NOMO-1 treated with DMSO at 0.1 percent for 48 hours (cell line): ENCODE measurements at regions not wholly inside any gene's neighbourhood (a gene's known extent, or its start where the extent isn't known, plus 50 kb on each side); places are given as distances from the start of the nearest gene placed in this dataset.
"Not testable (repeated sequence)": the region's sequence is repeated elsewhere in the genome, so short reads cannot be mapped to it uniquely, and the experiment has no call there.

Experiments
- DNase-seq: peaks from one replicate; lab custom pipeline; 2025; ENCODE audit not compliant: unreplicated experiment; lab: John Stamatoyannopoulos, UW

DNA sequence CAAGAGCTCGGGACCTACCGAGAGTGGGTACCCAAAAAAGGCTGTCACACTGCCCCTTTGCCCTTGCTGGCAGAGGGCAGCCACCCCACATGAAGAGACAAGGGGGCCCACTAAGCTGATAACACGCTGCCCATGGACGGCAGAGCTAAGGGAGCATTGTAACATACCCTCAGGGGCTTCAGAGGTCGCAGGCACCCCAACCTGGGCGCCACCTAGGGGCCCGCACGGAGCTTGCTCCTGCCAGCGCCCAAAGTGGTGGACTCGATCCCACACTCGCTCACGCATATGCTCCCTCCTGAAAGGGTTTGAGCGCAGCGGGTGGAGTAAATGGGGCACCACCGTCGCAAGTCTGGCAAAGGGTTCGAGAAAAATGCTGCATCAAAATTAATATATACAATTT is 975.4 kb downstream of the ZPLD1 start:
- no peak for DNase-seq

DNA sequence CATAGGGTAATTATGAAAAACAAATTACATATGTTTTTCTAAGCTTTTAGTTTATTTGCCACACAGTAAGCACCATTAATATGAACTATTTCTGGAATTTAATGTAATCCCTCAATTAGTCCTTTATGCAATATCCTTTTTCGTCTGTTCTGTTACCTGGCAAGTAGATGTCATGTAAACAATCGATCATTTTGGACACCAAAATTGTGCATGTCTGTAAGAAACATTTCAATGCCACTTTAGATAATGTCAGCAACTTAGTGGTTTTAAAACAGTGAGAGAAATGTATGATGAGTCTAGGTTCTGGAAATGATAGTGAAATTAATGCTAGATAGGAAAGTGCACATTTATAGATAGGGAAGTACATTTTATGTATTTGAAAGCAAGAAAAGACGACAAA is 986.6 kb downstream of the ZPLD1 start:
- no peak for DNase-seq

DNA sequence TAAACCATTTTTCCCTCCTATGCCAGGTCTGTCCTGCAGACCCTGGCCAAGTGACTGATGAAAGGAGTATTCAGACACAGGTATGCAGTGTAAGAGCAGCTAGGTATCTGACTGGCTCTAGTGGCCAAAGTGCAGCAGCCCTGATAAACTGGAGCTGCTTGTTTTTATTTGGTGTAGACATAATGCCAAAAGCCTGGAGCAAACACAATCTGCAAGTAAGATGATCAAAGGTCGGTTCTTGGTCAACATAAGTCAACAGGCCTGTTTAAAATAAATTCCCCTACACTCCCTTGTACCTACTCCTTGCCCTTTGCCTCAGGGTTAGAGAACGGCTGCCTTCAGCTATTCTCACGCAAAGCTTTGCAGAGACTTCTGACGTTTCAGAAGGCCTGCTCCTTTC is 1003.1 kb downstream of the ZPLD1 start:
- DNase-seq, result no peak

DNA sequence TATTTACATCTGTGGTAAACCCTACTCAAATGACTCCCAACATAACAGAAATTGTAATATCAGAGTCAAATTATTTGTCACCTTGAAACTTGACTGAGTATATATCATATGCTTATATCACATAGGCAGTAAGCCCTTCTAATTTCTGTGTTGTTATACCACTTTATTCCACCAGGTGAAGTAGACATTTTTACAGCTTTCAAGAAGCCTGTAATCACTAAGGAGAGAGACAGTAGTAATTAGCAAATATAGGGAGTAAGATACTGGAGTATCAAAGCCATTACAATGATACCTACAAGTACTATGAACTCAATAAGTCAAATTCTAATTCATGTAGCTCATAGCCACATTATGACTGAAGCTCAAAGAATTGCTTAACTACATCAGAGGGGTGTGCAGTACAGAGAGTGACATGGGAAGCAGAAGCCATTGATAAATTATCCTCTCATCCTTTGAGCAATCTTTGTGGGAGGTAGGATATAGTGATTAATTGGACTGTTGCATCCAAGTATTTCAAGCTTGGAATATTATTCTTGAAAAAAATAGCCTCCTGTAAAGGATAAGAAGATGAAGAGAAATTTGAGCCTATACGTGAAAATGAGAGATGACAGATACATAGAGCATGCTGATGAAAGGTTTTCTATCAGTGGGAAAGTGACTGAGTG is 1005.9 kb downstream of the ZPLD1 start:
- DNase-seq, result no peak

DNA sequence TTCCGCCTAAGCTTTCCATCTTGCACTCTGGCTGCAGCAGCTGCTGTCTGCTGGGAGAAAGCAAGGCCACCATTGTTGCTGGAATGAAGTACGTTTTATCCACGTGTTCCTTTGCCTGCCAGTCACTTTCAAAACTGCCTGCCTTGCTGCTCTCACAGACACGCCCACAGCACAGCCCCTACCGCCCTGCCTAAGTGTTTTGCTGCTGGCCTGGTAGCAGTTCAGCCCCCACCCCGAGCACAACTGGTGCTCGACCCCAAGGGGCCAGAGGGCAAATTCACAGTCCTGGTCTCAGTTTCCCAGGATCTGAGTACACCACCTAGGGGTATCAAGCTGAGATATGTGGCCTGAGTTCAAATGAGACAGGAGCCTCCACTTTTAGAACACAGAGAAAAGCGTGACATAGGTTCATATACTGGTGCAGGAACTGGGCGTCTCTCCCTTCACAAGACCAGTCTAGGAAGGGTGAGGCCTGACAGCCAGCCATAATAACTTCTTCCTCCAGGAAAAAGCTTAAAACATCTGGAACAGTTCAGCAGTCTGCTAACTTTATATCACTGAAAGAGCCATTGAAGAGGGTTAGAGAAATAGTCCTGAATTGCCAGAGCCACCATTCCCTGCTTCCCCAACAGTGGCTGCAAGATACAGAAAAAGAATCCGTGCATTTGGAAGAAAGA is 1012.3 kb downstream of the ZPLD1 start:
- no peak for DNase-seq

DNA sequence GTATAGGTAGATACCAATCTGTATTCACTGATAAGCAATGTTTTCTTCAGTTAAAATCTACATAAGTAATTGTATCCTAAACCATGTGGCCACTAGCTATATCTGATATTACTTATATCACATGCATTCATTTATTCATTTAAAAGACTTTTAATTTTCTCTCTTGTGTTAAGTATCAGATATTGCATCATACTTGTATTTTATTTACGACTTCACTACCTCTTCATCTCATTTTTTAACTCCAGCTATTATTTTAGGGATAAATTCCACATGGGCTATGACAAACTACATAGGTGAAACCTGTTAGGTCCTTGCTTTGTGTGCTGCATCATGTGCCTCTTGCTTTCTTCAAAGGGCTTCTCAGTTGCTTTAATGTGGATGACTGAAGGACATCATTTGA is 1018.3 kb downstream of the ZPLD1 start:
- DNase-seq, result no peak

DNA sequence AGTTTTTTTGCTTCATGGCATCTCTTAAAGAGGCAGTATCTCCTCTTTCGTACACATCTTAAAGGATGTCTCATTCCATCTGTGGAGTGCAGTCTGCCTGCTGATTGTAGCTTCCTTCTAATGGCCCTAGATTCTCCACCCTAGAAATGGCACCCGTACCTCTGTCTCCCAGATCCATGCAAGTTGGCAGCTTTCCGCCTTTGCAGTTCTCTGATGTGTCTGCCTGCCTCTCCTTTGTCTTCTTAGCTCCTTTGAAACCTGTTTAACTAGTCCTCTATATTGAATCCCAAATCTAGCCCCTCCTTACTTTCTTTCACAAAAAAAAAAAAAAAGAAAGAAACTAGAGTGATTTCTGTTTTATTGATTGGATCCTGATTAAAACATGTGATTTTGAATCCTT is 1025.0 kb downstream of the ZPLD1 start:
- DNase-seq, result no peak

DNA sequence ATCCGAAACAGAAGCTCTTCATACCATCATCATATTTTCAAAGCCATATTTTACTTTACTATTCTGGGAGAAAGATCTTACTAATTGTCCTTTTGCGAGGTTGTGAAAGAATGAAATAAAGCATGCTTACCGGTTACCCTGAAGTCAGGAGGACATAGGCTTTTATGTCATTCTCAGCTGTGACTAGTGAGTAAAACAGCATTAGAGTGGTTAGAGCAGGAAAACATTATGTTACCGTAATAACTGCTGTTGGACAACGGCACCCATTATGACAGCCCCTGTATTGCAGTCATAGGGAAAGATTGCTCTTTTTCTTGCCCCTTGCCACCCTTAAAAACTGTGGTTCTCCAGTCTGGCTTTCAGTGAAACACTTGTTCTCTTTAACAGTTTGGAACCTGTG is 1035.7 kb downstream of the ZPLD1 start:
- no peak for DNase-seq

DNA sequence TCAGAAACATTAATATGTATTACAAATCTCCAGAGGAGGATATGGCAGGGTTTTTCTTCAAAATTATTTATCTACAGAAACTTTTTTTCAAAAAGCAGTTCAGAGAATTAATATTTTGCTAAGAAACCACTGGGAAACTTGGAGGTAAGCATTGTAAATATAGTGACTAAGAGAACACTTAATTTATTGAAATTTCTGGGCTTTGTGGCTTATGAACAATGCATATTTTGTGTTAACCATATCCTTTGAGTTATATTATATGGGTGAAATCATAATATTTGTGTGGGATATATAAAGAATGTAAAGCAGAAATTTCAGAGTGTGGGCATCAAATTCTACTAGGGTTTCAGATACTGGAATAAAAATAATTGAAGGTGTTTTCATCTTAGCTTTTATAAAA is 1059.2 kb downstream of the ZPLD1 start:
- no peak for DNase-seq

DNA sequence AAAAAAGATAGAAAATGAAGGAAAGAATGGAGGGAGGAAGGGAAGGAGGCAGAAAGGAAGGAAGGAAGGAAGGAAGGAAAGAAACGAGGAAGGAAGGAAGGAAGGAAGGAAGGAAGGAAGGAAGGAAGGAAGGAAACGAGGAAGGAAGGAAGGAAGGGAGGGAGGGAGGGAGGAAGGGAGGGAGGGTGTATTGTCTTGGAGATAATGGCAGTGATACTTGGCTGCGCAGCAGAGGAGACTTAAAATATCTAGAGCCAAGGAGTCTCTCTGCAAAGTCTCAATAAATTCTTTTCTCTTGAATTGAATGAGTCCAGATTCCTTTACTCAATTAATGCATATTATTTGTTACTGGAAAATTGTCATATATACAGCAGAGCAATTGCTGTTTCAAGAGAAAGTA is 1059.7 kb downstream of the ZPLD1 start:
- DNase-seq, result no peak

DNA sequence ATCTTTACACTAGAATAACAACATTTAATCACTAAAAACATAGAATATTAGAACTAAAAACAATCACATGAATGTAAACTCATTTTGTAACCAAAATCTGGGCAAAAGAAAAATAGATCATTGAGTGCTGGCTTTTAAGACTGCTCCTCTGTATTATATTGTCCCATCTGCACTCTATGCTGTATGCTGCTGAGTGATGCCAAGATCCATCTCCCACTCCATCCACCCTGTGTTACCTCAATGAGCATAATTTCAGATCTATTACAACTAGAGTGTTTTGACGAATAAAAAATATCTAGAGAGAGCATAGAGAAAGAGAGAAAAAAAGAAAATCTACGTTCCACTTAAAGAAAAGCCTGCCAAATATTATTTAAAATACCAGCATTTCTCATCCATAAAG is 1060.4 kb downstream of the ZPLD1 start:
- no peak for DNase-seq

DNA sequence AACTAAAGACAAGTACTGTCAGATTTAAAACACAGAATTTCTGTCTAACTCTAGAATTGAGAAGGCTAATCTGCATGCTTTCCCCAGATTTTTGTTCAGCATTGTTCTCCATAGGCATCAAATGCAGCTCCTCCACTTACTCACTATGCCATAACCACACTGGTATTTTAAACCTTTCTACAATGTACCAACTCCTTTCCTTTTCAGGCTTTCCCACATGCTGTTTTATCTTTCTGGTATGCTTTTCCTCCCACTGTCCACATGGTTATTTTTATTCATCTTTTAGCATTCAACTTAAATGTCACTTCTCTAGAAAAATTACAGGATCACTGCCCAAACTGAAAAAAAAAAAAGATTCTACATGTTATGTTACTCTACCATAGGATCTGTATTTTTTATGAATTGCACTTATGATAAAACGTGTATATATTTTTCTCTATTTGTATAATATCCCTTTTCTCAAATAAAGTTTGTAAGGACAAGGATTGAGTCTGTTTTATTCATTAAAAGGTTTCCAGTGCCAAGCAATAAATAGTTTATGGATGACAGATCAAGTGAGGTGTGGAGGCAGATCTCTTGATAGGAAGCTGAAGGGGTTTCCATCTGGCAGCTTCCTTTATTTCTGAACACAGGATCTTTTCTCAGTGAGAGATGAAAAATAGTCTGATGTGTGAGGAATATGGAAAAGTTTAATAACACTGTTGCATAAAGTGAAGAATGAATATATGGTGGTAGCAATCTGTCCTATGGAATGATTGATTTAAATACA is 1064.5 kb downstream of the ZPLD1 start:
- DNase-seq, result no peak

DNA sequence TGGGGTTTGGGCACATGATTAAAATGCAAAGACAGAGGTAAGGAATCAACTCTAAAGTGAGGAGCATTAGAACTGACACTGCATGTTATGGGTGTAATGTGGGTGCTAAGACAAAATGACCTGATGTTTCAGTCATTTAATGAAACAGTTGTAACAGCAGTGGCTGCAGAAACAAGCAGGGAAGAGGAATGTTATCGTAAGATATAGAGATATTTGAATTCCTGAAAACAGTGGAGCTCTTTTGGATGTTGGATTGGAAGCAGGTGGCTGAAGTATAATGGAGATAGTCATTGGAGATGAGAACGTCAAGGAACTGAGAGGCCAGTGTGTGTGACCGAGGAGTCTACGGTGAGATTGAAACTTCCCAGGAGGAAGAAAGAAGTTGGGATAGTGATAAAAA is 1065.2 kb downstream of the ZPLD1 start:
- DNase-seq, result no peak

DNA sequence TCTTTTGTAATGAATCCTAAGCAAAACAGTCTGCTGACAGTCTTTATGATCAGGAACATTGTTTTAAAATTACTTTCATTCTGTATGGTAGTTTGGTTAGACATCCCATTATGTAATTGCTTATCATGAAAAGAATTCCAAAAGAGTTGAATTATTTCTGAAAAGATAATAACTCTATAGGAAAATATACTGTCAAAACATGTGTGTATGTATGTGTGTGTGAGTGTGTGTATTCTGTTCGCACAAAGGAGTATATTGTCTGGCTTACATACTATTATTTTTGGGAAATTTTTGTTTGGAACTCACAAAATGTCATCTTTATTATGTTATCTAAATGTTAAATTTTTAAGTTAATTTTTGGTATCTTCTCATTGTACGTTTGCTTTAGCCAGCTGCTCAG is 1075.9 kb downstream of the ZPLD1 start:
- DNase-seq, result no peak

DNA sequence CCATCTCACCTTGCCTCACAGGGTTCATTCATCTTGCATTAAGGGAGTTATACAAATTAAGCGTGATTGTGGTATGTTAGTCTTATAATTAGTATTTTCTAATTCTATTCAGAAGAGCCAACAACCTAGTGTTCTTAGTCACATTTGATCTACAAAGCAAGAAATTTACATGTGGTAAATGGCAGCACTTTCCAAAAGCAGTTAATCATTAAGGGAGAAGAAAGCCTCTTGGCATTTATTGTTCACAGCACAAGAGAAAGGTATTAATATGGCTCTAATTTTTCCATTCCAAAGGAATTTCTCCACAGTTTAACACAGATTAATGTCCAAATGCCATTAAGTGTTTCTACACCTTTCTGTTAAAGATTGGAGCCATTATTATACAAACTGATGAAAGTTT is 1077.1 kb downstream of the ZPLD1 start:
- DNase-seq, result no peak

DNA sequence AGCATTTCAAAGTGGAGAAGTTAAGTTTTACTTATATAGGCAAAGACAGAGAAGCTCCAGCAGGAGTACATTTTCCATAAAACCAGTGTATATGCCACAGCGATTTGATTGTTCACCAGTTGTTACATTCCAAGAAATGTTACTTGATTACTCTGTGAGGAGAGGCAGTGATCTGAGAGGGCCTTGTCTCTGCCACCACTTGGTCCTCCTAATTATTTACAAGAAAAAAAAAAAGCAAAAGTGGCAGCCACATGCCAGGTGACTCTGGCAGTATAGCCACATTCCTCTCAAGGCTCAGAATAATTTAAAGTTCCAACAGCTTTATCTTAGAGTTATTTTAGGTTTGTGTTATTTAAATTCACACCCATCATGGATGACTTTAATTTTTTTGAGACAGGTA is 1077.8 kb downstream of the ZPLD1 start:
- DNase-seq, result no peak

DNA sequence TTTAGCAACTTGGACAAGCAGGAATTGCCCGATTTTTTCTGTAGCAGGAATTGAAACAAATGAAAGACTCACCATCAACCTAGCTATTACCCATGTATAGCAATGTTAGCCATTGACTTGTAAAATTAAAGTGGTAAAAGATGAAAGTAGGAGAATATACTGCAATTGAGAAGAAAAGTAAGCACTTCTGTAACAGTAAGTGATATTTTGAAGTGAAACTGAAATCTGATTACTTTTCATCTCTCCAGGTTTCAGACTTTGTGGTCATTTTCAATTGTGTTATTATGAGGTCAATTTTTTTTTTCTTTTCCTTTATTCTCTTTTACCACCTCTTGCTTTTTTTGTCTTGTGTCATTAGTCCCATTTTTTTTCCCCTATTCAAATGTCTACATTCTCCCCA is 1078.2 kb downstream of the ZPLD1 start:
- no peak for DNase-seq

DNA sequence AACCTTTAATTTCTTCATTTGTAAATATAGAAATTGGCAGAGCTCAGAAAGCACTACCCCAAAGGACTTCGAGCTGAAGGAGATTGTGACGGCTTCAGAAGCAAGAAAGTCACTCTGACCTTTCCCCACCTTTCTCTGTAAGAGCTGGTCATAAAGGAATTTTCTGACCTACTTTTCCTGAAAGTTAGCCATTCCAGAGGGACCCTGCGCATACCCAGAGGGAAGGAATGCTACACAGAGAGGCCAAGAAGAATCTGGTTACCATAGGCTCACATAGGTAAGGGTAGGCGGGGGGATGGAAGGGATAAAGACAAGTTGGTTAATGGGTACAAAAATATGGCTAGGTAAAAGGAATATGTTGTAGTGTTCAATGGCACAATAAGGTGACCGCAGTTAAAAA is 1080.3 kb downstream of the ZPLD1 start:
- DNase-seq, result no peak

DNA sequence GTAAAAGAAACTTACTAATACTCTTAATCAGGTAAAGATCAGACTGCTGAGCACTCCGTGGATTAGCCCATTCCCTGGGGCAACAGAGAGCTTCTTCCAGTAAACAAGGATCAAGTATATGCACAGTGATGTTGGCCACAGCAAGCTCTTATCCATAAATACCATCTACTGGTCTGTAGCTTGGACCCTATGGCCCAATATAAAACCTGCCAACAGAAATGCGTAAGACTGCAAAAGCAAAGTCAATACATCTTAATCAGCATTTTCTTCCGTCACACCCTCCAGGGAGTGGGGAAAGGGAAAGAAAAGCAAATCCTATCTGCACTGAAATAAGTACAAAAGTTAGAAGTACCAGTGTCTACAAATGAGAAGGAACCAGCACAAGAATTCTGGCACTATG is 1082.1 kb downstream of the ZPLD1 start:
- no peak for DNase-seq

DNA sequence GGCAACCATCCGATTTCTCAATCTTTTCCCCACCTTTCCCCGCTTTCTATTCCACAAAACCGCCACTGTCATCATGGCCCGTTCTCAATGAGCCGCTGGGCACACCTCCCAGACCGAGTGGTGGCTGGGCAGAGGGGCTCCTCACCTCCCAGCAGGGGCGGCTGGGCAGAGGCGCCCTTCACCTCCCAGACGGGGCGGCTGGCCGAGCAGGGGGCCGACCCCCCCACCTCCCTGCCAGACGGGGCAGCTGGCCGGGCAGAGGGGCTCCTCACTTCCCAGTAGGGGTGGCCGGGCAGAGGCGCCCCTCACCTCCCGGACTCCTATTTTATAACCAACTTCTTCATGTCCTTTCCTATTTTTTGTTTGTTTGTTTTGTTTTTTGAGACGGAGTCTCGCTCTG is 1096.5 kb downstream of the ZPLD1 start:
- not testable (repeated sequence) for DNase-seq

DNA sequence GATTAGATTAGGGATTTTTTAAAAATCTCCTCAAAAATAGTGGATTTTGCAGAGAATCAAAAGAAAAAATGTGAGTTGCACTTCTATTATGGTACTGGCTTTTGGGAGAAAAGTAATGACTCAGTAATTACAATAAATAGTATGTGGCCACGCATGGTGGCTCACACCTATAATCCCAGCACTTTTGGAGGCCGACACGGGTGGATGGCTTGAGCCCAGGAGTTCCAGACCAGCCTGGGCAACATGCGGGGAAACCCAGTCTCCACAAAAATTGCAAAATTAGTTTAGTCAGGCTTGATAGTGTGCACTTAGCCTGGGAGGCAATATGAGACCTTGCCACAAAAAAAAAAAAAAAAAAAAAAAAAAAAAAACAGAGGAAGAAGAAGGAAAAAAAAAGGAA is 1098.2 kb downstream of the ZPLD1 start:
- no peak for DNase-seq

DNA sequence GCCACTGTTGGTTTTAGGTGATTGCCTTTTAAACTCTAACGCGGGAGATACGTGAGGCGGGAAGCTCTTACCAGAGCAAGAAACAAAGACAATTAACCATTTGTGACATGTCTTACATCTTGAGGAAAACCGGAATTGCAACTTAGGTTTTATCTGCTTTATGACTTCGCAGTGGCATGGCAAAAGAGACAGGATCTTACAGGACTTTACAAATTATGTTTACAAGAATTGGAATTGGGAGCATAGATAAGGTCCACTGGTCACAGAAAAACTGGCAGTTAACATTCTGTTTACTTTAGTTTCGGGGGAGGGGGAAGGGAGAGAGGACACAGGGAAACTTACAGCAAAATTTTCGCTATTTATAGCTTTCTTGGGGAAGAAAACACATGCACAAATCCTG is 1119.6 kb downstream of the ZPLD1 start:
- DNase-seq, result no peak
